ENCODE measurements at regions not wholly inside any gene's neighbourhood (a gene's known extent, or its start where the extent isn't known, plus 50 kb on each side); places are given as distances from the start of the nearest gene placed in this dataset.

DNA sequence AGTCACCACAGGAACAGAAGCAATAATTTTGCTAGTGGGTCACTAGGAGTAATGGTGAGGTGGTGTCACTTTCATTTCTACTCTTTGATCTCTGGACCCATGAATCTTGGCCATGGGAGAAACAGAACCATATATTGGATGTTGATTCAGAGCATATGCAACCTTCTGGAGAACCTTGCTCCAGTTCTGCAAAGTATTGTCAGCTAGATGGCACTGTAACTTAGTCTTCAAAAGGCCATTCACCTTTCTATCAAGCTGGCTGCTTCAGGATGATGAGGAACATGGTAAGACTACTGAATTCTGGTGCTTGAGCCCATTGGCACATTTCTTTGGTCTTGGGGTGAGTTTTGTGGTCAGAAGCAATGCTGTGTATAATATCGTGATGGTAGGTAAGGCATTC lies 129.1 kb upstream of the FBN2 start:
- no peak for DNase-seq (ENCODE audit: low read depth in 2 of 2)

GRCh38 chr5:128667751-128668150 lies 129.7 kb upstream of the FBN2 start:
- no peak for DNase-seq (ENCODE audit: low read depth in 2 of 2)

GRCh38 chr5:128668921-128669320 lies 130.9 kb upstream of the FBN2 start:
- DNase-seq (ENCODE audit: low read depth in 2 of 2) = no peak

GRCh38 chr5:128669803-128670202 lies 131.8 kb upstream of the FBN2 start:
- DNase-seq (ENCODE audit: low read depth in 2 of 2) = no peak

- no peak for DNase-seq (ENCODE audit: low read depth in 2 of 2)
Measured at GRCh38 chr5:128671943-128672342, 133.9 kb upstream of the FBN2 start.

DNA sequence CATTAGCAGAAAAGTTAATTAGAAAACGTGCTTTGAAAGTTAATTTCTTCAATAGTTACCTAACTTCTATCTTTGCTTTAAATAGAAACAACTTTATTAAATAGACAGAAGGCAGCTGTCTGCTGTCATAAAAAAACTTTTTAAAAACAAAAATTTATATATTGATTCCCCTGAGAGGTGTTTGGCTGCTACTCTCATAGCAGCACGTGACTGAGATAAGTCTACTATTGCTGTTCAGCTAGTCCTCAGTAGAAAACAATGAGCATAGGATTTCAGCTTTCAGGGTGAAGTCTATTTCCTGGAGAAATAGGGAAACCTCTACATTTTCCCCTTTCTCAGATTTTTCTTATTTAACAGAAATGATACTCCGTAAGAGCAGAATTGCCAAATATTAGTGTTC lies 135.0 kb upstream of the FBN2 start:
- no peak for DNase-seq (ENCODE audit: low read depth in 2 of 2)

GRCh38 chr5:128673411-128673957 lies 135.4 kb upstream of the FBN2 start:
- DNase-seq (ENCODE audit: low read depth in 2 of 2) = no peak

DNA sequence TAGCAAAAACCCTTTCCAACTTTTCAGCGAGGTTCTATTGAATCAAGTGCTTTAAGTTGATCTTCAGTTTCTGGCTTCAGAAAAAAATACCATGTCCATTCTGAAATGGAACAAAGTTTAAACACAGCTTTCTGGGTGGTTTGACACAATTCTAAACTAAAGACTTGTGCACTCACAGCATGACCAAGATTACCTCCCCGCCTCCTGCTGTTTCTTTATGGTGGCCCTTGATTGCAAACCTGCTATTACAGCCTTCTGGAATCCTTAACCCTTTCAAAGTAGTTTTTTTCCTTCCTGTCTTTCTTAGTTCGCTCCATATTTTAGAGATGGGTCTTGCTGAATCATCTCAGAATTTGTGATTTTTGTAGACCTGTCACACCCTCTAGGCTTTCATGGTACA lies 135.9 kb upstream of the FBN2 start:
- no peak for DNase-seq (ENCODE audit: low read depth in 2 of 2)

DNA sequence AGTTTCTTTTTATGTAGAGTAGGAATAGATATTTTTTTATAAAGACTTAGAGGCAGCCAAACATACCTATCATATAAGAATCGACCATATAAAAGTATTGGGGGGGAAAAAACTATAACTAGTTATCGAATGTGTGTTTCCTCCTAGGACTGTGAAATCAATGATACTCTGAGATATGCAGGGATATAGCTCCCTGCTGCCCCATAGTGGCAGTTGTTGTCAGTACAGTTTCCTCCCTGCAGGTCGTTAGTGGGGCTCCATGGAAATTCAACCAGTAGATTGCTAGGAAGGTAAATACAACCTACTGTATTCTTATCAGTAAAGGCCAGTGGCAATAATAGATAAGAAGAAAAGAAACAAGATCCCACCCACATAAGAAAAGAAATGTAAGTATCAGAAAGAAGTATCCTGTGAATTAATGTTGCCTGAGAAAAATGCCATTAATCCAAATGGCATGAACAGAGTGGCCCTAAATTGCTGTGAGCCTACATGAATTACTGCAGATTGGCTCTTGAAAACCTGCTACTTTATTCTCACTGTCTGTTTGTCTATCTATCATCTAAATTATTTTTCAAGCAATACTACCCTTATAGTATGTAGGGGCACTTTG lies 136.9 kb upstream of the FBN2 start:
- DNase-seq (ENCODE audit: low read depth in 2 of 2) = peak in 1 of 2 donors; percentile 23

DNA sequence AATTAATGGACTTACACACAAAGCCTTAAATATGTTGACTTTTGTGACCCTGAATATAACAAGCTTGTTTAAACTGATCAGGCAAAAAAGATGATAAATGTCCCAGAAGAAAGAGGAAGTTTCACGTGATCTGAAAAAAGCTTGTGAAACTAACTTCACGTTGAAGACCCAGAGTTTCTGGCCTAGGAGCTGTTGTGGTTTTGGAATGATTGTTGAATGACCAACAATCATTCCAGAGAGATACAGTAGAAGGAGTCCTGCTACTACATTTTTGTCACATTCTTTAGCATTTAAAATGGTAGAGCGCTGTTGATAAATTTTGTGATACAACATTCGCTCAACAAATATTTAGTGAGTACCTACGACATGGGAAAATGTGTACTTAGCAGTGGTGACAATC lies 143.1 kb upstream of the FBN2 start:
- no peak for DNase-seq (ENCODE audit: low read depth in 2 of 2)

DNA sequence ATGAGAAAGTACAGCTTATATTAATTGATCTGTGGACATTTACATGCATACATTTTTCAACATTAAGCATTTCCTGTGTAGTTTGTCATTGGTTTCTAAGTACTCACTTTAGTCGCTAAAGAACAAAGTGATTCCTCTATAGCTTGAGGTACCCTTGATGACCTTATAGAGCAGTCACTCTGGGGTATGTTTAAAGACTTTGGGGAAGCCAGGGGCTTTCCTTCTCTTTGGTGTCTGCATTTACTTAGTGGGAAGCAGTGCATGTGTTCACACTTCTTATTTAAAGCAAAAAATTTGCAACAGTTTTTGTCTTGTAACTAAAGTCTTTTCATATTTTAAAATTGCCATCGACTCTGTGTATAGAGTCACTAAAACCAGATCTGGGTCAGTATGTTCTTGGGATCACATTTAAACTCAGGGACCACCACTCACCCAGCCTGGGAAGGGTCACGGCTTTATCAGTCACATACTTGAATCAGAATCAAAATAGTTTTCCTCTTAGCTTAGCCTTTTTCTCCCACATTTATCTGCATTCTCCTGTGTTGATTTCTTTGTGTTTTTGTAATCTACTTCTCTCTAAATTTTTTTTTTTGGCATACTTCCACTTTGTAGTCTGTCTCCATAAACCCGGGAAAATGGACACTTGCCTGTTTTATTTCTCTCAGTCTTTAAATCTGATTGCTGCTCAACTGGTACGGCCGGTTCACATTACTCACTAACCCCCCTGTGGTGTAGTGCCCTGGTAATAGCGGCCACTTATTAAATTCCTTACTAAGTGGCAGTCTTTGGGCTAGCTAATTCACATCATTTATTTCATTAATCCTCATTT lies 143.9 kb upstream of the FBN2 start:
- no peak for DNase-seq (ENCODE audit: low read depth in 2 of 2)

- DNase-seq (ENCODE audit: low read depth in 2 of 2) = no peak
Measured at GRCh38 chr5:128682669-128683068, 144.6 kb upstream of the FBN2 start.

- no peak for DNase-seq (ENCODE audit: low read depth in 2 of 2)
Measured at GRCh38 chr5:128684961-128685360, 146.9 kb upstream of the FBN2 start.

GRCh38 chr5:128687930-128688329 lies 149.9 kb upstream of the FBN2 start:
- no peak for DNase-seq (ENCODE audit: low read depth in 2 of 2)

DNA sequence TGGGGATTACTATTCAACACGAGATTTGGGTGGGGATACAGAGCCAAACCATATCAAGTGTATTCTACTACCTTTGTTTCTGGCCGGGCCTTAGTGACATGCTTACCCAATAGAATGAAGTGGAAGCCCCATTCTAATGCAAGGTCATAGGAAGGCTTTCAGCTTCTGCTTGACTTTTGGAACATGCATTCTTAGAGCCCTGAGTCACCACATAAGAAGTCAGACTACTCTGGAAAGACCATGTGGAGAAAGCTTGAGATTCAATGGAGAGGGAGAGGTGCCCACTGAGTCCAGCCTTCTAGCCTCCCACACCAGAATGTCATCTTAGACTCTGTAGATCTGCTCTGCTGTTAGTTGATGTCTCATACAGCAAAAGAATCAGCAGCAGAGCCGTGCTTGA lies 155.7 kb upstream of the FBN2 start:
- DNase-seq (ENCODE audit: low read depth in 2 of 2) = no peak

DNA sequence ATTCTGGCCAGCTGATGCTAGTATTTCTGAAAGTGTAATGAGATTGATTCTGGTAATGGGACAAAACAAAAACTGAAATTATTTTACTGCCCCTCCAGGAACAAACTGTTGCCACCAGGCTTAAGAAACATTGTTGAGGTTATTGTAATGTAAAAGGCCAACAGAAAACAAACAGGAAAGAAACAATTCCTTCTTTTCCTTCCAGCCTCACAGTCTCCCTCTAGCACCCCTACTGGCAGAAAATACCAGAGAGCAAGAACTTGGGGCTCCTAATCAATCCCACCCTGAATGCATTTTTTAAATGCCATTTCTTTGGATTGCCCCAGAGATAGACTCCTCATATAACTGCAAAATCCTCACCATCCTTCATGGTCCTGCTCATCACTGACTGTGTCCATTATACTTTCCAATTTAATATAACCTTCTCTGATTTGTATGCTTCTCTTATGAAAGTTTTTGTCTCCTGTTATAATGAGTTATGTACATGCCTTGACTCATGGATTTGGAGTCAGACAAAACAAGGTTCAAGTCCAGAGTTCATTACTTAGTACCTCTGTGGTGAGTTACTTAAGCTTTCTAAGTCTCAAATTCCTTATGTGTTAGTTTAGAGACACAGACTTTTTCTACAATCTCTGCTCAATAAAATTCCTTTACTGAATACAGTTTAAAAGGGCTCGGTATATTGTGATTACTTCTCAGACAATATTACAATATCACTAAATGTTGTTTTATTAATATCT lies 157.9 kb upstream of the FBN2 start:
- DNase-seq (ENCODE audit: low read depth in 2 of 2) = no peak

GRCh38 chr5:128701301-128701700 lies 163.3 kb upstream of the FBN2 start:
- no peak for DNase-seq (ENCODE audit: low read depth in 2 of 2)

DNA sequence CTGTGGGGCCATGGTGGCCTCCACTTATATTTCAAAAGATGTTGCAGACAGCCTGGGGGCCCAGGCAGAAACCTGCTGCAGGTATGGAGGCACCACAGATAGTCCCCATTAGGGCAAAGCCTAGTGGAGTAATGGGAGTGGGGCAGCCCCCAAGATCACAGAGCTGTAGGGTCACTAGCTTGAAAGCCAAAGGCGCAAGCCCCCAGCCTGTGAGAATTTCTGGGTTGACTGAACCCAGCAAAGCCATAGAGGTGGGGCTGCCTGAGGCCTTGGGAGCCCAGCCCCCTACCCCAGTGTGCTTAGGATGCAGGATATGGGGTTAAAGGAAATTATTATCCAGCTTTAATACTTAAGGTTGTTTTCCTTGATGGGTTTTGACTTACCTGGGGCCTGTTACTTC lies 165.3 kb upstream of the FBN2 start:
- DNase-seq (ENCODE audit: low read depth in 2 of 2) = no peak

GRCh38 chr5:128706269-128706668 lies 168.2 kb upstream of the FBN2 start:
- no peak for DNase-seq (ENCODE audit: low read depth in 2 of 2)

DNA sequence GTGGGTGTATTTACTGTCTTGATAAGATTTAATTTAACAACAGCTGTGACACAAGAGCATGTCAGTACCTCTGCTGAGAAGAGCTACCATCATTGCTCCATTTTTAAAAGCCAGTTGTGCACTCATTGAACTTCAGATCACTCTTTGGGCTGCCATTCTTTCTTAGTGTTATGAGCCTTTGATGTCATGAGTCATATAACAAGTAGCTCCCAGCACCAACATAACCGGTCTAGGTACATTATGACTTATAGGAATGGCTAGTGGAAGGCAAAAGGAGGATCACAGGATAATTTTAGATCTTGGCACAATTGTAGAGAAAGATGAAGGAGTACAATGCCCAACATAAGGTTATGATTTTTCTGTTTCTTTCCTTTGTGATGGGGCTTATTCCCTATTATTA lies 170.8 kb upstream of the FBN2 start:
- no peak for DNase-seq (ENCODE audit: low read depth in 2 of 2)

DNA sequence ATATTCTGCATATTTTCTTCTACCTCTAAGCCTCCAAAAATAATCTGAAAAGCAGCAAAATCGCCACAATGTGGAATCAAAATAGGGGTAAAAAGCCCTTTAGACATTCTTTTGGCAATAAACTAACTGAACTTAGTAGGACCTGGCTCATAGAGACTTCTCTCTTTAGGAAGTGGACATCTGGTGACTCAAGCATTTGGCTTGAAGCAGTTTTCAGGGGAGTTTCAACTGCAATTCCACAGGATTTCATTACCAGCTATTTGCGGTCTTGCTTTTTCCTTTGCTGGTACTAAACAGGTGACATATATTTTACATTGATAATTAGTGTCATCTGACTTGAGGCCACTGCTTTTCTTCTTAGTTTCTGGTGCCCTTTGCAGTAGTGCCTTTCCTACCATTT lies 173.2 kb upstream of the FBN2 start:
- no peak for DNase-seq (ENCODE audit: low read depth in 2 of 2)

DNA sequence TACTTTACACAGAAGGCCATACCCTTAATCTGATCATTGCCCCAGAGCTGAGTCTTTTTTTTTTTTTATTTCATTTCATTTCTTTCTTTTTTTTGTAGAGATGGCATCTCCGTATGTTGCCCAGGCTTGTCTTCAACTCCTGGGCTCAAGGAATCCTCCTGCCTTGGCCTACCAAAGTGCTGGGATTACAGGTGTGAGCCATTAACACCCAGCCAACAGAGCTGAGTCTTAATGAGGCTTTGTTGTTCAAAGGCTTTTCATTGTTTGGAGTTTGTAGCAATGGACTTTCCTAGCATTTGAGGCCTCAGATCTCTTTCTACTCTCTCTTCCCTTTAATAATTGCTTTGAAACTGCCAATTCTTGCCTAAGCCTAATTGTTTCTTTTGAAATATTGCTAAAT lies 176.5 kb upstream of the FBN2 start:
- DNase-seq (ENCODE audit: low read depth in 2 of 2) = no peak

- no peak for DNase-seq (ENCODE audit: low read depth in 2 of 2)
Measured at GRCh38 chr5:128722551-128722950, 184.5 kb upstream of the FBN2 start.
